HEK293T (cell line): ENCODE measurements at regions not wholly inside any gene's neighbourhood (a gene's known extent, or its start where the extent isn't known, plus 50 kb on each side); places are given as distances from the start of the nearest gene placed in this dataset.
"Not testable (repeated sequence)": the region's sequence is repeated elsewhere in the genome, so short reads cannot be mapped to it uniquely, and the experiment has no call there.

Experiments used
- BHLHE40 ChIP-seq: fragments of 450-650 bp; IDR thresholded peaks from 2 replicates; pipeline ENCODE4 v1.6.1; 2016; ENCODE audit warnings: mild to moderate bottlenecking, moderate library complexity, borderline replicate concordance
- FOXK2 ChIP-seq: fragments of 450-650 bp; IDR thresholded peaks from 2 replicates; pipeline ENCODE4 v1.6.1; 2016; ENCODE audit warnings: mild to moderate bottlenecking
- NFRKB ChIP-seq: fragments of 450-650 bp; IDR thresholded peaks from 2 replicates; pipeline ENCODE4 v1.6.1; 2016; ENCODE audit warnings: mild to moderate bottlenecking, moderate library complexity

DNA sequence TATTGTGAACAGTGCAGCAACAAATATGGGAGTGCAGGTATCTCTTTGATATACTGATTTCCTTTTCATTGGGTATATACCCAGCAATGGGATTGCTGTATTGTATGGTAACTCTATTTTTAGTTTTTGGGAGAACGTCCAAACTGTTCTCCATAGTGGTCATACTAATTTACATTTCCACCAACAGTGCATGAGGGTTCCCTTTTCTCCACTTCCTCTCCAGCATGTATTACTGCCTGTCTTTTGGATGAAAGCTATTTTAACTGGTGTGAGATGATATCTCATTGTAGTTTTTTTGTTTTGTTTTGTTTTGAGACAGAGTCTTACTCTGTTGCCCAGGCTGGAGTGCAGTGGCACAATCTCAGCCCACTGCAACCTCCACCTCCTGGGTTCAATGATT, 52.4 kb upstream of the KCNK12 start:
- TF ChIP-seq BHLHE40, NFRKB, FOXK2: not testable (repeated sequence)
